GM18511 (cell line): ENCODE measurements at regions not wholly inside any gene's neighbourhood (a gene's known extent, or its start where the extent isn't known, plus 50 kb on each side); places are given as distances from the start of the nearest gene placed in this dataset.
"Not testable (repeated sequence)": the region's sequence is repeated elsewhere in the genome, so short reads cannot be mapped to it uniquely, and the experiment has no call there.

Experiments used
- ATAC-seq: cut with Tn5 transposase; IDR thresholded peaks from one replicate; pipeline ENCODE4 v1.9.1; 2021; ENCODE audit warnings: mild to moderate bottlenecking, moderate library complexity; ENCODE audit not compliant: unreplicated experiment

- no peak for ATAC-seq
These were observed 83.0 kb upstream of the NPSR1 start for GRCh38 chr7:34575006-34575405.

GRCh38 chr7:34577934-34578333 is 80.1 kb upstream of the NPSR1 start:
- ATAC-seq = not testable (repeated sequence)

GRCh38 chr7:34581698-34582097 is 76.3 kb upstream of the NPSR1 start:
- not testable (repeated sequence) for ATAC-seq

DNA sequence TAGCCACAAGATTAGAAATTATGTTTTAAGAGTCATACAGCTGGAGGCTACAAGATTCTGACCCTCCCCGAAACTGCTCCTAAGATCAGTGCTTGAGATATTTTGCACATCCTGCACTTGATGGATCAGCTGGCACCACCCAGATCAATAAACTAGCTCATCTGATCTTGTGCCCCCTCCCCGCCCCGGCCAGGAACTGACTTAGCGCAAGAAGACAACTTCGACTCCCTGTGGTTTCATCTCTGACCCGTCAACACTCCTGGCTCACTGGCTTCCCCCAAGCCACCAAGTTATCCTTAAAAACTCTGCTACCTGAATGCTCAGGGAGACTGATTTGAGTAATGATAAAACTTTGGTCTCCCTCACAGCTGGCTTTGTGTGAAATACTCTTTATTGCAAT is 73.5 kb upstream of the NPSR1 start:
- ATAC-seq = no peak

GRCh38 chr7:34596887-34597286 is 61.1 kb upstream of the NPSR1 start:
- ATAC-seq = no peak

DNA sequence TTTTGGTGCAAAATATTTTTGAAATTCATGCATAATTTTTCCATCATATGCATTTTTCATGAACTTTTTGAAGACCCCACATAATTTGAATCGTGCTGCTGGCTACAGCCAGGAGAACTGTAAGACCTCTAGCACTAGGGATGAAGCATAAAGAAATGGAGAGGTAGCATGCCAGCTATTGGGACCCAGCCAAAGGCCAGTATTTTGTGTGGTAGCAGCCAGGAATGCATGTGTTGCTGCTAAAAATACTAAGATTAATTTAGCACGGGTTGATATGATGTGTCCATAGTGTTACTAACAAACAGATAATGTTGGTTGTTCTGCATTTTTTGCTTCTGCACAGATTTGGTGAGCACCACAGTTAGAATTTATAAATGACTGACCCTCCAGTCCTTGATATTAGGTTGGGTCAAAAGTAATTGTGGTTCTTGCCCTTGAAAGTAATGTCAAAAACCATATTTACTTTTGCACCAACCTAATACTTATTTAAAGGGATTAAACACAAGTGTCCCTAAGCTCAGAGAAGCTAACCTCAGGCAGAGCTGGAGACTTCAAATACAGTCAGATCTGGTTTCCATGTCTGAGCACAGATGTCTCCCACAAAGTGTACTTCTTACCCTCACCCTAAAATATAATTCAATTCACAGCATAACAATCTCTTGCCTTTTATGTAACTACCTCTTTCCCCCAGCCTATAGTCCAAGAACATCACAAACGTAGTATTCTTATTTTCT is 54.1 kb upstream of the NPSR1 start:
- ATAC-seq = no peak
